ENCODE measurements at regions not wholly inside any gene's neighbourhood (a gene's known extent, or its start where the extent isn't known, plus 50 kb on each side); places are given as distances from the start of the nearest gene placed in this dataset.
"Not testable (repeated sequence)": the region's sequence is repeated elsewhere in the genome, so short reads cannot be mapped to it uniquely, and the experiment has no call there.

GRCh38 chr6:101090281-101090680 is 209.2 kb upstream of the ASCC3 start:
- CTCF ChIA-PET (ENCODE audit: low intra/inter-chr PET ratio, low total read pairs) = no interaction called here
- intact Hi-C loops (cut with micrococcal nuclease; ENCODE audit: unreplicated experiment) = no loop called here
- H4K20me1 ChIP-seq (ENCODE audit: insufficient read depth, low read length) = no peaks in the 10 kb centered on the region
- no peak overlapping the region for H3K4me2 ChIP-seq (ENCODE audit: low read depth, low read length)
- H3K27me3 ChIP-seq (ENCODE audit: control insufficient read depth in 1 of 2, insufficient read depth in 2 of 2, low read length in 2 of 2) = no peaks in the 10 kb centered on the region
- no peak for DNase-seq (ENCODE audit: low spot score)
- no peaks in the 10 kb centered on the region for H3K4me1 ChIP-seq (ENCODE audit: insufficient read depth, low read length)
- no peak for FAIRE-seq
- no peak for TF ChIP-seq ZFP90 (CRISPR knock-in tag; IDR thresholded peaks at IDR 0.05; ENCODE audit: borderline replicate concordance)
- no peak for TF ChIP-seq AKNA (CRISPR knock-in tag; IDR thresholded peaks at IDR 0.05; ENCODE audit: borderline replicate concordance)
- H3K79me2 ChIP-seq (ENCODE audit: insufficient read depth, low read length) = no peaks in the 10 kb centered on the region
- no TSS peak for BruUV-seq (replicated peaks)
- H3K9ac ChIP-seq (ENCODE audit: insufficient read depth, low read depth, low read length) = no peak overlapping the region
- H3K4me3 ChIP-seq (replicated peaks in 1 of 3; ENCODE audit: insufficient read depth in 1 of 3, low read depth in 2 of 3, low read length in 3 of 3) = no peak overlapping the region
- H2AFZ ChIP-seq (ENCODE audit: low read length) = no peak overlapping the region
- ATAC-seq = no peak
- POLR2A ChIA-PET = no interaction called here
- in situ Hi-C loops (cut with HindIII; ENCODE audit: extremely low pct_ligation_motif_present, low pct_unique_long_range_greater_than_20kb) = no loop called here
- H3K27ac ChIP-seq (ENCODE audit: extremely low read length, insufficient read depth, low read length) = no peak overlapping the region
- peaks cover 23% of the 10 kb centered on the region for H3K9me3 ChIP-seq (ENCODE audit: low read length)
- no peaks in the 10 kb centered on the region for H3K36me3 ChIP-seq (replicated peaks in 1 of 2; ENCODE audit: control insufficient read depth in 1 of 2, insufficient read depth in 2 of 2, low read length in 2 of 2)

DNA sequence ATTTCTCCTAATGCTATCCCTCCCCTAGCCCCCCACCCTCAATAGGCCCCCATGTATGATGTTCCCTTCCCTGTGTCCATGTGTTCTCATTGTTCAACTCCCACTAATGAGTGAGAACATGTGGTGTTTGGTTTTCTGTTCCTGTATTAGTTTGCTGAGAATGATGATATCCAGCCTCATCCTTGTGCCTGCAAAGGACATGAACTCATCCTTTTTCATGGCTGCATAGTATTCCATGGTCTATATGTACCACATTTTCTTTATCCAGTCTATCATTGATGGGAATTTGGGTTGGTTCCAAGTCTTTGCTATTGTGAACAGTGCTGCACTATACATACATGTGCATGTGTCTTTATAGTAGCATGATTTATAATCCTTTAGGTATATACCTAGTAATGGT is 217.5 kb upstream of the ASCC3 start:
- H2AFZ ChIP-seq (ENCODE audit: low read length); CTCF ChIA-PET (ENCODE audit: low intra/inter-chr PET ratio, low total read pairs); in situ Hi-C loops (cut with HindIII; ENCODE audit: extremely low pct_ligation_motif_present, low pct_unique_long_range_greater_than_20kb); H3K9me3 ChIP-seq (ENCODE audit: low read length); BruUV-seq (replicated peaks); H3K4me2 ChIP-seq (ENCODE audit: low read depth, low read length); H3K4me1 ChIP-seq (ENCODE audit: insufficient read depth, low read length); ATAC-seq; H3K27ac ChIP-seq (ENCODE audit: extremely low read length, insufficient read depth, low read length); H3K9ac ChIP-seq (ENCODE audit: insufficient read depth, low read depth, low read length); H3K4me3 ChIP-seq (replicated peaks in 1 of 3; ENCODE audit: insufficient read depth in 1 of 3, low read depth in 2 of 3, low read length in 3 of 3); intact Hi-C loops (cut with micrococcal nuclease; ENCODE audit: unreplicated experiment); H3K79me2 ChIP-seq (ENCODE audit: insufficient read depth, low read length); H3K36me3 ChIP-seq (replicated peaks in 1 of 2; ENCODE audit: control insufficient read depth in 1 of 2, insufficient read depth in 2 of 2, low read length in 2 of 2); H3K27me3 ChIP-seq (ENCODE audit: control insufficient read depth in 1 of 2, insufficient read depth in 2 of 2, low read length in 2 of 2); DNase-seq (ENCODE audit: low spot score); POLR2A ChIA-PET; FAIRE-seq; H4K20me1 ChIP-seq (ENCODE audit: insufficient read depth, low read length): not testable (repeated sequence)
